ENCODE measurements at regions not wholly inside any gene's neighbourhood (a gene's known extent, or its start where the extent isn't known, plus 50 kb on each side); places are given as distances from the start of the nearest gene placed in this dataset.

GRCh38 chr5:73274881-73275663 is 102.1 kb downstream of the TMEM174 start:
- ATAC-seq = peak; percentile 87 to 93
- peaks cover 5 to 20% (median 8%) of the 10 kb centered on the region in 3 donors for H3K27me3 ChIP-seq
- in situ Hi-C loops (cut with MboI; ENCODE audit: low sequenced_read_pairs in 4 of 4) = no loop called here

GRCh38 chr5:73274121-73274520 is 101.1 kb downstream of the TMEM174 start:
- ATAC-seq = no peak
- Histone ChIP-seq H3K4me3 (no peak overlapping the region), H3K27ac (no peak overlapping the region), H3K4me1 (peaks cover 10 to 15% of the 10 kb centered on the region in 2 donors), H3K9me3 (no peaks in the 10 kb centered on the region), H3K36me3 (no peaks in the 10 kb centered on the region), H3K27me3 (peaks cover 8 to 24% (median 11%) of the 10 kb centered on the region in 3 donors)
- no peak for DNase-seq
- intact Hi-C loops (cut with DNase I; ENCODE audit: low total_unique reads) (no loop called here), in situ Hi-C loops (cut with MboI; ENCODE audit: low sequenced_read_pairs in 4 of 4) (no loop called here)
- TF ChIP-seq CTCF (IDR thresholded peaks at IDR 0.05 in 4 of 5, conservative IDR thresholded peaks at IDR 0.05 in 1 of 5) = no peak
- TF ChIP-seq POLR2A (IDR thresholded peaks at IDR 0.05) = no peak

More at GRCh38 chr5:73274881-73275663, 102.1 kb downstream of the TMEM174 start:
- peak; percentile 23 to 60 for DNase-seq
- Histone ChIP-seq H3K4me3 (no peak overlapping the region), H3K4me1 (peaks cover 10 to 15% of the 10 kb centered on the region in 2 donors), H3K36me3 (no peaks in the 10 kb centered on the region), H3K27ac (no peak overlapping the region), H3K9me3 (no peaks in the 10 kb centered on the region)
- TF ChIP-seq POLR2A (IDR thresholded peaks at IDR 0.05) = no peak
- no peak for TF ChIP-seq CTCF (IDR thresholded peaks at IDR 0.05 in 4 of 5, conservative IDR thresholded peaks at IDR 0.05 in 1 of 5)
- intact Hi-C loops (cut with DNase I; ENCODE audit: low total_unique reads) = no loop called here

GRCh38 chr5:73273379-73274050 is 100.5 kb downstream of the TMEM174 start:
- no peak for DNase-seq
- intact Hi-C loops (cut with DNase I; ENCODE audit: low total_unique reads) = no loop called here
- Histone ChIP-seq H3K4me3 (no peak overlapping the region), H3K27ac (no peak overlapping the region), H3K9me3 (no peaks in the 10 kb centered on the region), H3K4me1 (peaks cover 10 to 15% of the 10 kb centered on the region in 2 donors), H3K27me3 (peaks cover 8 to 20% (median 11%) of the 10 kb centered on the region in 3 donors), H3K36me3 (no peaks in the 10 kb centered on the region)
- TF ChIP-seq POLR2A (IDR thresholded peaks at IDR 0.05) (no peak), CTCF (IDR thresholded peaks at IDR 0.05 in 4 of 5, conservative IDR thresholded peaks at IDR 0.05 in 1 of 5) (no peak)
- peak in 1 of 2 donors; percentile 45 for ATAC-seq
- in situ Hi-C loops (cut with MboI; ENCODE audit: low sequenced_read_pairs in 4 of 4) = no loop called here

- Histone ChIP-seq H3K36me3 (no peaks in the 10 kb centered on the region), H3K9me3 (no peaks in the 10 kb centered on the region), H3K4me1 (peaks cover 10 to 15% of the 10 kb centered on the region in 2 donors), H3K27me3 (peaks cover 8 to 21% (median 11%) of the 10 kb centered on the region in 3 donors), H3K27ac (no peak overlapping the region), H3K4me3 (no peak overlapping the region)
- in situ Hi-C loops (cut with MboI; ENCODE audit: low sequenced_read_pairs in 4 of 4) (no loop called here), intact Hi-C loops (cut with DNase I; ENCODE audit: low total_unique reads) (no loop called here)
- ATAC-seq (no peak), DNase-seq (no peak)
- TF ChIP-seq POLR2A (IDR thresholded peaks at IDR 0.05) = no peak
- no peak for TF ChIP-seq CTCF (IDR thresholded peaks at IDR 0.05 in 4 of 5, conservative IDR thresholded peaks at IDR 0.05 in 1 of 5)
These were observed 99.4 kb downstream of the TMEM174 start for GRCh38 chr5:73272351-73272750.

Data from gastrocnemius medialis (tissue), 4 donors.